ENCODE measurements at regions not wholly inside any gene's neighbourhood (a gene's known extent, or its start where the extent isn't known, plus 50 kb on each side); places are given as distances from the start of the nearest gene placed in this dataset.

- no peak overlapping the region for H3K27ac ChIP-seq
- no peak for TF ChIP-seq CTCF (conservative IDR thresholded peaks at IDR 0.05)
Observed at GRCh38 chr2:41973871-41974270, 74.0 kb upstream of the PKDCC start.

GRCh38 chr2:41981417-41981816, 66.4 kb upstream of the PKDCC start:
- TF ChIP-seq CTCF (conservative IDR thresholded peaks at IDR 0.05): no peak
- H3K27ac ChIP-seq: no peak overlapping the region

- no peak for TF ChIP-seq CTCF (conservative IDR thresholded peaks at IDR 0.05)
Observed at GRCh38 chr2:41985573-41986095, 62.2 kb upstream of the PKDCC start.

GRCh38 chr2:41989501-41990180, 58.2 kb upstream of the PKDCC start:
- no peak for TF ChIP-seq CTCF (conservative IDR thresholded peaks at IDR 0.05)
- no peak overlapping the region for H3K27ac ChIP-seq

More at GRCh38 chr2:41985573-41986095, 62.2 kb upstream of the PKDCC start:
- H3K27ac ChIP-seq: no peak overlapping the region

GRCh38 chr2:41990245-41990644, 57.6 kb upstream of the PKDCC start:
- H3K27ac ChIP-seq: no peak overlapping the region
- TF ChIP-seq CTCF (conservative IDR thresholded peaks at IDR 0.05): no peak

GRCh38 chr2:41990688-41991087, 57.1 kb upstream of the PKDCC start:
- H3K27ac ChIP-seq: no peak overlapping the region
- TF ChIP-seq CTCF (conservative IDR thresholded peaks at IDR 0.05): no peak

- H3K27ac ChIP-seq: no peak overlapping the region
- no peak for TF ChIP-seq CTCF (conservative IDR thresholded peaks at IDR 0.05)
Observed at GRCh38 chr2:41992056-41992642, 55.7 kb upstream of the PKDCC start.

Measured in VCaP (cell line).